ENCODE measurements at regions not wholly inside any gene's neighbourhood (a gene's known extent, or its start where the extent isn't known, plus 50 kb on each side); places are given as distances from the start of the nearest gene placed in this dataset.
"Not testable (repeated sequence)": the region's sequence is repeated elsewhere in the genome, so short reads cannot be mapped to it uniquely, and the experiment has no call there.

DNA sequence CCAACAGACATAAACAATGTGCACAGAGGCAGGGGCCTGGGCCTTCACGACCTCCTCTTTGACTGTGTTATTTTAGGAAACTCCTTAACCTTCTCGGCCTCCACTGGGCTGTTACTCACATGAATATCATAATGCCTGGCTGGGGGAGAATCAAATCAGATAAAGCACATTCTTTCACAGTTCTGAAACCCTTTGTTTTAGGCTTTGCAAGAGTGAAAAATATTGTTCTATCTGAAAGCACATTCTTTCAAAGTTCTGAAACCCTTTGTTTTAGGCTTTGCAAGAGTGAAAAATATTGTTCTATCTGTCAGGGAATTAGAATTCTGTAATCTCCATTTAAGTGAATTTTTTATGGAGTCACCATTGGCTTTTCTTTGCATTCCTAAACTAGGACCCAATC is 50.7 kb upstream of the SYNDIG1 start:
- DNase-seq = no peak

DNA sequence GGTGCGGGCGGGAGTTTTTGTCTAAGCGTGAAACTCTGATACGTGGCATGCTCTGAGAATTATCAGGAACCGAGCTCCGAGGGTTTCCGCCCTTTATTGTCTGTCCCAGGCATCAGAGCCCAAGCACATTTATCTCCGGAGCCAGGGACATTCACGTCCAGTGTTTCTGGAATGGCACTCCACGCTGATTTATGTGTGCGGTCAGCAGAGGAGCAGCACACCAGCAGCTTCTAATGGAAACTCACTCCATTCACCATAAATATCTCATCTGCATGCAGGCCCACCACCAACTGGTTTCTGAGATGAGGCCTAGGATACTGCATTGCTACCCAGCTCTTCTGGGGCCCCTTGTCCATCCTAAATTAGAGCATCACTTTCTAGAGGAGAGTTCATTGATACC is 51.9 kb upstream of the SYNDIG1 start:
- DNase-seq = no peak

DNA sequence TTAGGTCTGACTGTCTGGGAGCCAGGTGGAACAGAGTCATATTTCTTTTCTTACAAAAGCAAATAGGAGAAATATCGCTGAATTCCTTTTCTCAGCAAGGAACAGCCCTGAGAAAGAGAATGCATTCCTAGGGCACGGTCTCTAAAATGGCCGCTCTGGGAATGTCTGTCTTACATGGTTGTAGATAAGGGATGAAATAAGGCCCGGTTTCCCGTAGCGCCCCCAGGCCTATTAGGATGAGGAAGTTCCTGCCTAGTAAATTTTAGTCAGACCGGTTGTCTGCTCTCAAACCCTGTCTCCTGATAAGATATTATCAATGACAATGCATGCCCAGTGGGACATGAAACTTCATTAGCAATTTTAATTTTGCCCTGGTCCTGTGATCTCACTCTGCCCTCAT is 54.0 kb upstream of the SYNDIG1 start:
- DNase-seq = not testable (repeated sequence)

DNA sequence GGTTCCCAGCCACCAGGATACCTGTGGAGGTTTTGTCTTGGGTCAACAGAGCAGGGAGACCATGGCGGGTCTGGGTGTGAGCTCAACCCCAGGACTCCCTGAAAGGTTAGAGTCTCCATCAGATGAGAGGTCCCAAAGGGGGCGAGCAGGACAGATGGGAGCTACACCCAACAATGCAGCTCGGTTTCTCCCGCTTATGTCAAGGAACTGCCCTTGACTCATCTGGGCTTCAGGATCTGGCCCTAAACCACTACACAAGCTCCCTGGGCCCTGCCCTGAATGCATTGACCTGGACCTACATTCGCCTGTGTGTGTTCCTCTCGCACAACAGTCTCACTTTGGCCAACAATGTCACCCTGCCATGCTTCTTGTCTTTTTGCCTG is 57.6 kb upstream of the SYNDIG1 start:
- DNase-seq = no peak

DNA sequence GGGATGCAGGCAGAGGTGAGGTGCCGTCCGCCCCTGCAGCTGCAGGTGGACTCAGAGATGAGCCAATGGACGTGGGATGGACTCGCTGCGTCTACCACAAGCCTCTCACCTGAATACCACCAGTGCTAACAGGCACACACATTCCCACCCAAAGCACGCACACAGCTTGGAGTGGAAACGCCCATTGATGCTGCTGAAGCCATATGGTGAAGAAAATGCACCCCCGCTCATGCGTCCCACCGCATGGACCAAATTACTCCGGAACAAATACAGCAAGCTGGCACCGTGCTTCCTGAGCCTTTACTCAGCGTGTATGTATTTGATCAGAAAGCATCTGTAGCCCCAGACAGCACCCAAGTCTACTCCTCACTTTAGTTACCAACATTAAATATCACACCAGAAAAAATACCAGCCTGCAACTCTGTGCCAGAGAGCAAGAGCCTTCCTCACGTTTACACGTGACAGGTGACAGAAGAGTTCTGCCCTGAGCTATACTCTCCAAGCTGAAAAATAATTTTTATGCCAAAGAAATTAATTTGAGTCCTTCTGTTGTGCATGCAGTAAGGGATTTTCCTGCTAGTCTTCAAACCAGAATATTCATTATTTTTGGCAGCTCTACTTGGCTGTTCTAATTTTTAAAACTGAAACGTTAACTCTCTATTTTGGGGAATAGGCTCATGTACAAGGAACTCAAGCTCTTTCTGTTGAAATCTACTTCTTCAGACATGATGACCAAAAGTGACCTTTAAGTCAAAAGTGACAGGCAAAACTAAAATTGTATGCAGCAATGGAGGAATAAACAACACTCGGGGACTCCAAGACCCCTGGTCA is 58.2 kb upstream of the SYNDIG1 start:
- DNase-seq = no peak

DNA sequence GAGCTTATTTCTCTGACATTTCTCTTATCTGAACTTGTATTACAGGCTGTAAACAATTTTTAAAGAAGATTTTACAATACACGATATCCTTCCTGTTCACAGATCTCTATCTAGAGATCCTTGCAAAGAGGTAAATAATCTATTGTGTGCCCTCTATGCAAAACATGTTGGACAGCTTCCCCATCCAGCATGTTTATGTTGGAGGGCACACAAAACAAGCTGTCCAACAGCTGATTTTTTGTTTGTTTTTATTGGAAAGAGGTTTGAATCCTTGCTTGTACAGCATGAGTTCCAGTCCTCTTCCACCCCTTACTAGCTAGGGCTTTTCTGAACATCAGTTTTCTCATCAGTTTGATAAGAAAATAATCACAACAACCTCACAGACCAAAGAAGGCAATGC is 62.3 kb upstream of the SYNDIG1 start:
- DNase-seq = no peak

DNA sequence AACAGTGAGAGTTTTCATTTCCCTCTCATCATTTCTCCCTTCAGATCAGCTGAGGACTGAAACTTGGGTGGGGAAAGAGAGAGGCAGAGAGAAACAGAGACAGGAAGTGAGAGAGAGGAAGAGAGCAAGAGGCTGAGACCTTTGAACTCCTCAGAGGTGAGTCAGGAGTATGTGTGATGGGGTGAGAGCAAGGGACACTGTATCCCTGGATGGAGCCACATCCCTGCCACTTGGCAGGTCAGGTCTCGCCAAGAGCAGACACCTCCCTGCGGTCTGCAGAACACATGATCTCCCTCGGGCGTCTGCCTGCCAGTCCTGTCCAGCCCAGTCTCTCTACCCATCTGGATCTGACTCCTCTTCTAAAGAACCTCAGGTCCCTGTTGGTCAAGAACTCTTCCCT is 62.7 kb upstream of the SYNDIG1 start:
- peak; percentile 45 for DNase-seq

DNA sequence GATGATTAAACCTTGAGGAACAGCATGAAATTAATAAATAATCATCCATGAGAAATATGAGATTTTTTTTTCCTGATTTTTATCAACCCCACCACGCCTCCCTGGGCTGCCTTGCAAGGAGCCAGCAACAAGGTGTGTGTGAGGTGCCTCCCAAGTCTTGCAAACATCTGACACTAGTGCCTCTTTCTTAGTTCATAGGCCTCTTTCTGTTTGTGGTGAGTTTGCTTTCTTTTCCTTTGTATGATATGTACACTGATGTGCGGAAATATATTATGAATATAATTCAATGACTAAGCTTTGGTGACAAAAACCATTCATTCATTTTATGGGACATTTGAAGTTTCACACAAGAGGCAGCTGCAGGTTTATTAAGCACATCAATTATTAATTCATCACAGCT is 63.2 kb upstream of the SYNDIG1 start:
- no peak for DNase-seq

DNA sequence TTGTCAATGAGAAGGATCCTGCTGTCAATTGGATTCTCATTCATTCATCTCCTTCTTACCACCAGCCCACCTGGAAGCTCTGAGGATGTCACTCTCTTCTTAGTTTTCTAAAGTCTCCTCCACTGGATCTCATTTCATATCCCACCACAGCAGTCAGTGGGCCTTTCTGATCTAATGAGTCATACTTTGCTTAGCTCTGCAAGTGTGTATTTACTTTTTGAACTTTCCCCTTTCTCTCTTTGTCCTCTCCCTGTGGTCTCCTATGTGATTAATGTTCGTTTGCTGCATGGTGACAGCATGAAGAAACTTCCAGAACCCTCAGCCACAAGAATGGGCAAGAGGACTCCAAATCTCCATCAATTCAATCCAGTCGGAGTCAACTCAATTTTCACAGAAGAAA is 63.6 kb upstream of the SYNDIG1 start:
- DNase-seq = no peak

DNA sequence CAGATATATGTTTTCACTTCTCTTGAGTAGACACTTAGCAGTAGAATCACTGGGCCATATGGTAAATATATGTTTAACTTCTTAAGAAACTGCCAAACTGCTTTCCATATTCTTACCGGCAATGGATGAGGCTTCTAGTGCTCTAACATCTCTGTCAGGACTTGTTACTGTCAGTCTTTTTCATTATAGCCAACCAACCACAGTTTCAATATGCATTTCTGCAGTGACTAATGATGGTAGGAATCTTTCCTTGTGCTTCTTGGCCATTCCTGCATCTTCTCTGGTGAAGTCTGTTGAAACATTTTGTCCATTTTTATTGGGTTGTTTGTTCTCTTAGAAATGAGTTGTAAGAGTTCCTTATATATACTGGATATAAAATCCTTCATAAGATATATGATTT is 66.0 kb upstream of the SYNDIG1 start:
- no peak for DNase-seq

DNA sequence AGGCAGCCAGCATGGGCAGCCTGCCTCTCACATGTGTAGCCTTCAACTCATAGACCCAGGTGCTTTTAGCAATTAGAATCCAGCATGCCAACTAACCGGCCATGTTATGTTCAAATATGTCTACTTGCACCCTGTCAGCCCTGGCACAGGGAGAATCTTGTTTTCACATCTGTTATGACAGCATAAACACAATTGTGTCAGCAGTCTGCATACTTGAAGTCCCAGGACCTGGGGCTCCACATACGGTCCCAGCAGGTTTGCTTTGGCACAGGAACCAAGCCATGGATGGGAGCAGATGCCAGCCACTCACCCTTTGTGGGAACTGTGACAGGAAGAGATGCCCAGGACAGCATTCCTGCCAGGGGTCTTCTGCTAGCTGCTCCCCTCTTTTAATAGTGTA is 67.2 kb upstream of the SYNDIG1 start:
- DNase-seq = no peak

DNA sequence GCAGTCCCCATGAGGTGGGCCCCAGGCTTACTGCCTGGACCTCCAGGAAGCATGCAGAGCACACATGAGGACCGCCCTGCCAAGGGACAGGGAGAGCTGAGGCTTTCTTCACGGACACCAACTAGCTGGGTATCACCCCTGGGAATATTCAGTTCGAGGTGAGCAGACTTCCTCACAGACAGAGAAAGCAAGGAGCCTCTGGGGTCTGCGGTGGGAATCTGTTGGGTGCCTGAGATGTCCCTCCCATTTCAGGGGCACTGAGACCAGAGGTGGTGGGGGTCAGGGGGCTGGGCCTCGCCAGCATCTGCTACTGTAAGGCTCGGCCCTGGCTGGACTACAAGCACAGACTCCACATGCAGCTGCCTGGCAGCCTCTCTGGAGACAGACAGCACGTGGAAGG is 74.3 kb upstream of the SYNDIG1 start:
- no peak for DNase-seq

DNA sequence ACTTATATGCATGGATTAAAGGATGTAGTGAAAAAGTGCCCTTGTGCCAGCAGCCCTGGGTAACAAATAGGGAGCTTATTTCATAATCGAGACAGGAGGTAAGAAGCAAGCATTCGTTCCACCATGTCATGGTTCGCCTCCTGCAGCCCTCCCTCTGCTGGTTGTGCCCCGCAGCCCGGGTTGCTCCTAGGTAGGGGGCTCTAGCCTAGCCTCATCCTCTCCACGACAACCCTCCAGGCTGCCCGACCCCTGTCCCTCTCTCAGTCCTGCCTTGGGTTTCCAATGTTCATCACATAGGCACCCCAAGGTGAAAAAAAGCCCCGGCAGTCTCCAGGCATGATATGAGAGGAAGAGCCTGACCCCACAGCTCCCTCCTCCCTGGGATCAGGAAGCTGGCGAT is 75.5 kb upstream of the SYNDIG1 start:
- DNase-seq = no peak

DNA sequence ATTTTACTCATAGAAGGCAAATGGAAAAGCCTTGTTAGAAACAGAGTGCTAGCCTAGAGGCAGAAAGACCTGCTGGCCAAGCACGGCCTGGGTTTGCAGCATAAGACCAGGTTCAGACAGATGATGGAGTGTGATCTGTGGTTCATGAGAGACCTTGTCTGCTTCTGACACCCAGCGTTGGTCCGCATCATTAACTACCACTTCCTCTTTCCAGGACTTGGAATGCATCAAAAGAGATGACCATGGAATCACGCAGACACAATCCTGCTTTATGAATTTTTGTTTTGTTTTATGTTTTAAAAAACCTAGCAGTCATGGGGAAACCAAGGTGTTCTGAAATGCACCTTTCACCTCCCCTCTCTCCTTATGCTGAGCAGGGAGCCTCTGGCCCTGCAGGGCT is 76.8 kb upstream of the SYNDIG1 start:
- DNase-seq = peak; percentile 49

DNA sequence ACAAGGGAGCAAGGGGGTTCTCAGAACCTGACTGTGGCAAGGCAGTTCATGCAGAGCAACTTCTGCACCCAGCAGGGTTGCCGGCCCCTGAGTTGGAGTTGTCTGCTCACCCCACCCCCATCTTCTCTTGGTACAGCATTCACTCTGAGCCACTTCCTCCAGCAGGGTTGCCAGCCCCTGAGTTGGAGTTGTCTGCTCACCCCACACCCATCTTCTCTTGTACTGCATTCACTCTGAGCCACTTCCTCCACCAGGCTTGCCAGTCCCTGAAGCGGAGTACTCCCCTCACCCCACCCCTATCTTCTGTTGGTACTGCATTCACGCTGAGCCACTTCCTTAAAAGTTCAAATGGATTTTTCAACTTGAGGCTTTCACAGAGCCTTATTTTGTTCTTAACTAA is 79.7 kb upstream of the SYNDIG1 start:
- DNase-seq = peak; percentile 97

DNA sequence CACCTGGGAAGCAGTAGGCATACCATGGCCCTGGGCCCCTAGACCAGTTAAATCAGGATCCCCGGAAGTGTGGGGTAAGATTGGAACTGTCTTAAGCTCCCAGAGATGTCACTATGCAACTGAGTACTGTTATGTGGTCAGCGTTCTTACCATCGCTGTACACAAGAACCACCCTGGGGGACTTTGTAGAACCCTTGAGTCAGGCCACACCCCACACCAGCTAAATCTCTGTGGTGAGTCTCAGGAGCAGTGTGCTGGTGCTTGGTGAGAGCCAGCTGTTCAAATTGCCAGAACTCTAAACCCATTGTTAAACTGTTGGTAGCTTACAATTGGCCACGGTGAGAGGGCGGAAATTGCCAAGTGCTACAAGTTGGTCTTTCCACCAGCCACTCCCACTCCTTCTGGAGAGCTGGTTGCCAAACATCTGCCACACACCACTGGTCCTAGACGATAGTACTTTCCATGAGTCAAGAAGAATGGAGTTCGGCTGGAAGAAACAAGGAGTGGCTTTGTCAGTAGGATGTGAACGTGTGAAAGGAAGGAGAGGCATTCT is 80.5 kb upstream of the SYNDIG1 start:
- DNase-seq = peak; percentile 24

DNA sequence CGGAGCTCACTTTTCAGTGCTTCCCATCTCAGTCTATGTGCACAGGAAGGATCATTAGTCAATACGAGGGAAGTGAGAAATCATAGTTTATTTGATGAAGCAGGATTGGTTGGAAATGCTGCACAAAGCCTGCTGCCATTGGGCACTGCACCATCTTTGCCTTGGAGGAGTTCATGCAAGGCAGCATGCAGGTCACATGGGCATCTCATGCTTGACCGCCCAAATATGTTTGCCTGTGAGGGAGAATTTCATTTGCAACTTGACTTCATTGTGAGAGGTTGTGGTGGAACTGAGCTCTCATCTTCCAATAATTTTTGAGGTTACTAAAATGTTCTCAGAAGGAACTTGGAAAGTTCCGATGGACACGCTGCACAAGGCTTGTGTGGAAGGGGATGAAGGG is 83.9 kb upstream of the SYNDIG1 start:
- DNase-seq = no peak

DNA sequence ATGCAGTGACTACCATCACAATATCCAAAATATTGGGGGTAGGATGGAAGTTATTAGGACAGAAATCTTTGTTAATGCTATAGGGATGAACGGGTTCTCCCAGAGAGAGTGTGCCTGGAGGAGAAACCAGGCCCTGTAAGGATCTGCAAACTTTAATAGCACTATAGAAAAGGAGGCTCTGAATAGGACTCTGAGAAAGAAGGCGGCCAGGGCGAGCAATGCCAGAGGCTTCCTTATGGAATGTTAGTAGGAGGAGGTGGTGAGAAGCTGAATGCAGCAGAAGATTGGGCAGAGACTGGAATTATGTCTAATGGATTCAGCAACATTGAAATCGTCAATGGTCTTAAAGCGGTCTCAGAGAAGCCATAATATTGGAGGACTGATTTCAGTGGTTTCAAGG is 84.6 kb upstream of the SYNDIG1 start:
- no peak for DNase-seq

DNA sequence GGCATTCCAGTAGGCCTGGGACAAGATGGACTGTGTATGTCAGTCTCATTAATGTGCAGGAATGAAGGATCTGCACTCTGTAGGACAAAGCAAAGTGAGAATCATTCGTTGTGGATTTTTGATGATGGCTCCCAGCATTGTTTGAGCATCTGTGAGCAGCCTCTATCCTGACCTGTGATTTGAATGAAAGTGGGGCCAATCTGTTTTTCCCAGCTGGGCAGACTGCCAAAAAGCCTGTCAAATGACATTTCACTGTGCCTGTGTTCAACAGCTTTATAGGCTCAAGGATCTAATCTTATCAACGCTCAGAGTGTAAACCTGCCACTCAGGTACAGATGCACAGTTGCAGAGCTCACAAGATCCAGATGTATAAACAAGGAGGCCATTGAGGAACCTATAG is 86.7 kb upstream of the SYNDIG1 start:
- DNase-seq = no peak

DNA sequence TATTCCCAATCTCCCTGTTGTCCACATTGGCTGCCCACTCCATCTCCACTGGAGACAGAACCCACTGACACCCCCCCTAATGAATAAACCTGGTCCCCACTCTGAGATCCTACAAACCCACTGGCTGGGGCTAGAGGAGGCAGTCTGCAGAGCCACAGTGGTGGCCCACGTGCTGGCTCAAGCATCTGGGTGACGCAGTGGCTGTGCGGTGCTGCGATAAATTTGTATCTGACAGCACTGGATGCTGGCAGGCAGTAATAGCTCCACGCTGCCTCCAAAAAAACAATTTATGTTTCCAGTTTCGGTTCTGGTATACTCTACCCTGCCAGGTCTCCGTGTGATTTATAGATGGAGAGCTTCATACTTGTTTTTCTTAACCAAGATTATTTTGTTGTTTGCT is 87.1 kb upstream of the SYNDIG1 start:
- DNase-seq = peak; percentile 8

DNA sequence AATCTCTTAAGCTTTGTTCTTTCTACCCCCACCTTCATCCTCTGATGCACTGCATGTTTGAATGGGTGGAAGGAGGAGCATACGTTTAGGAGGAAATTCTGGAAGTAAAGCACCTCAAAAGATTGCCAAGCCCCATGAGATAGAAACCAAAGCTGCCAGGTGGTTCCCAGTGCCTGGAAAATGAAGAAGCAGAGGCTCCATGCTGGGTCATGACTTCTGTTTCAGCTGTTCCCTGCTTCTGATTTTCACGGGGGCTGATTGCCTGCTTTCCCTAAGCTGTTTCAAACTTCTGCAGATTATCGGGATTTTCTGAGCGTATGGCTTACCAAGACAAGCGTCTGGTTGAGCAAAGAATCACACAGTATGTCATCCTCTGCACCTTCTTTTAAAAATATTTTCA is 87.5 kb upstream of the SYNDIG1 start:
- DNase-seq = no peak

DNA sequence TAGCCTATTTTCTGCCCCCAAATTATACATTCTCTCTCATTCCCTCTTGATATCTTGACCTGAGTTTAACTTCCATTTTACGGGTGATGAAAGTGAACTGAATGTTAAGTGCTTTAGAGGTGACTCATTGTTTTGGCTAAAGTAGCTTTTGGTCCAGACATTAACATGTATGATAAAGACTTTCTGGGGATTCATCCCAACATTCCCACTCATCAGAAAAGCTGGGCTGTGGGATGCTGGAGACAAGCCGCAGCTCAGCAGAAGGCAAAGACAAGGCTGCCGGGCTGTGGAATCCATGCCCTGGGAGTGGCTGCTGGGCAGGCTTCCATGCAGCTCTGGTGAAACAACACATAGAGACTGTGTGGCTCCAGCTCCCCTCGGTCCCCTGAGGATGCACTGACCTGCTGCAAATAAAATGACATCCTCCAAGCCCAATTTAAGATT is 89.9 kb upstream of the SYNDIG1 start:
- no peak for DNase-seq

DNA sequence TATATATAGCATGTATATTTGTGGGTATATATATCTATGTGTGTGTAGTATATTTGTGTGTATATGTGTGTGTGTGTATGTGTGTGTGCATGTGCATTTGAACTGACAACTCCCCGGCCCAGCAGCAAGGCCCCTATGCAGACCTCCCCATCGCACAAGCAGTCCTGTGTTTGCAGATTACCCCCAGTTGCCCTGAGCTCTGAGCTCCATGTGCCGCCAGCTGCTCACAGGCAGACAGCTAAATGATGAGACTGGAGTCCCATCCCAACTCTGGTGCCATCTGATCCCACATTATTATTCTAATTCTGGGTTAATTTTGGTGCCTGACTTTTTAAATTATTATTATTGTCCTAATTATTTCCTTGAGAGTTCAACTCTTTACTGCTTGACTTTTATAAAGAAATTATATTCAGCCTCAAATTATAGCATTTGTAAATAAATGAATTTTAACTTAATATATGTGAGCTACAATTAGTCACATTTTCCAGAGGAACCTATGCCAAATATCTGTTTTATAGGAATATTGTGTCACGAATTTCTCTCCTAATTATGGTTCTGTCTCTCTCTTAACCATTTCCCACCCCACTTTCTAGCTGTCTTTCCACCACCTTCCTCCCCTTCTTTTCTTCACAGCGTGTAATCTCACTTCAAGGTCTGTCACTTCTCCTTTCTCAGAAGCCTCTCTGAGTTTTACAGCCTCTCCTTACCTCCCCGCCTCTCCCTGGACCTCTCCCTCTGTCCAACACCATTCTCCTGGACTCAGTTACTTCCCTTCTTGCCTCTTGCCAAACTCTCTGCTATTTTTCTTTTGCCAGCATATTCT is 90.6 kb upstream of the SYNDIG1 start:
- DNase-seq = peak; percentile 23

Data from MV-4-11 (cell line).